Thyroid gland (tissue), 4 donors: ENCODE measurements at regions not wholly inside any gene's neighbourhood (a gene's known extent, or its start where the extent isn't known, plus 50 kb on each side); places are given as distances from the start of the nearest gene placed in this dataset.

Experiments used
- CTCF ChIP-seq, 6 experiments: fragments of 200-600 bp in 3 of 6; fragments of 450-650 bp in 3 of 6; sonication (generic) in 3 of 6; IDR thresholded peaks; one replicate each; pipeline ENCODE4 v1.5.1; 2016 to 2019; ENCODE audit warnings: antibody characterized with exemption in 6 of 6, mild to moderate bottlenecking in 2 of 6, inconsistent platforms in 1 of 6, moderate library complexity in 1 of 6
- POLR2A ChIP-seq, 2 donors: fragments of 450-650 bp; IDR thresholded peaks; one replicate each; pipeline ENCODE4 v1.6.1; 2017; ENCODE audit warnings: antibody characterized with exemption in 2 of 2, mild to moderate bottlenecking in 2 of 2, moderate library complexity in 1 of 2

GRCh38 chrX:3788494-3789233 lies 75.2 kb upstream of the PRKX start:
- no peak for TF ChIP-seq CTCF (IDR thresholded peaks at IDR 0.05)
- TF ChIP-seq POLR2A (IDR thresholded peaks at IDR 0.05) = no peak
